ENCODE measurements at regions not wholly inside any gene's neighbourhood (a gene's known extent, or its start where the extent isn't known, plus 50 kb on each side); places are given as distances from the start of the nearest gene placed in this dataset.

DNA sequence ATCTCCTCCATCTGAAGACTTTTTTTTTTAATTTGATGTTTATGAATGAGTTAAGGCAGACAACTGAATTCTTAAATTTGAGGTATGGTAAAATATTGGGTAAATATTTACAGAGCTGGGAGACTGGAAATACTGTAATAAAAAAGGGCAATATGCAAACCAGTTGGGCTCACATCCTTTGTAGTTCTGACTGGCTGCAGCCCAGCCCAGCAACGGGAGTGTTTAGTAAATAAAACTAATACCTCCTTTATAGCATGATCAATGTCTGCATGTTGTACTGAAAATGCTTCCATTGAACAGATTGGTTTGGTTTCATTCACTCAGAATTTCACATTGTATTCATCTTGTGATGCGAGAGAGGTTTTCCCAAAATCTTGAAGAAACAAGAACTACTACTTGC lies 365.0 kb downstream of the DMRT2 start:
- no peaks in the 10 kb centered on the region for H3K36me3 Mint-ChIP-seq
- DNase-seq: no peak
- no peak overlapping the region for H3K4me3 Mint-ChIP-seq
- H3K4me1 Mint-ChIP-seq: no peaks in the 10 kb centered on the region
- no peaks in the 10 kb centered on the region for H3K9me3 Mint-ChIP-seq
- H3K27ac Mint-ChIP-seq: no peak overlapping the region
- ATAC-seq (replicated peaks): no peak
- H3K27me3 Mint-ChIP-seq: peaks cover 0 to 3% of the 10 kb centered on the region in 2 donors

DNA sequence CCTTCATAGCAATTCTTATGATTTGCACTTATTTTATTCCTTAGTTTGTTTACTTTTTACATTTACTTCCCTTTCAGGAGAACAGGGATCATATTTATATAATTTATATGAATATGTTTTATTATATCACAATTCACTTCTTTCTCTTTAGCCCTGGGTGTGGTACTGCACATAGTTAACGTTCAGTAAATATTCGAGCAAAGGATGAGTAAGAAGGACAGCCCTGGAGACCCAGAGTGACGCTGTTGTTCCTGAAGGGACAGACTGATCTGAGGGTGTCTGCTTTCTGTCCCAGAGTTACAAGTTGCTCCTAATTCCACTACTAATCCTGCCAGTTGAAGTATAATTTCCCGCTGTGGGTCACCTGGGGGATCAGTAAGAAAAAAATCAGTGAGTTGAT lies 366.1 kb downstream of the DMRT2 start:
- H3K36me3 Mint-ChIP-seq: no peaks in the 10 kb centered on the region
- ATAC-seq (replicated peaks): no peak
- H3K9me3 Mint-ChIP-seq: no peaks in the 10 kb centered on the region
- H3K4me1 Mint-ChIP-seq: no peaks in the 10 kb centered on the region
- H3K27ac Mint-ChIP-seq: no peak overlapping the region
- DNase-seq: no peak
- H3K27me3 Mint-ChIP-seq: peaks cover 0 to 3% of the 10 kb centered on the region in 2 donors
- no peak overlapping the region for H3K4me3 Mint-ChIP-seq

DNA sequence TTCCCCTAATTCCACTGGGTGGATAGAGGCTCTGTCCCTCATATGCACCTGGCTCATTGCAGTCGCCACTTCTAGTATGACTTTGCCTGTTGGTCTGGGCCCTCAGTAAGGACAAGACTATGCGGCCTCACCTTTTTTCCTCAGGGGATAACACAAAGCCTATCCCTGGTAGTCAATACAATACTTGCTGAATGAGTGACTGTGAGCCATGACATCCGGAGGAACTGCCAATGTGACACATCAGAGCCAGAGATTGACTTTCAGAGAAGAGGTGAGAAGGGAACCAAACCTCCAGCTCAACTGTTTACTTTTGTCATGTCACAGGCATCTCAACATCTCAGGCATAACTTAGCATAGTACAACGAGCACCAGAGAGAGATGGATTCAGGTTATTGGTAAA lies 371.3 kb downstream of the DMRT2 start:
- peaks cover 4 to 8% of the 10 kb centered on the region in 2 donors for H3K9me3 Mint-ChIP-seq
- H3K4me3 Mint-ChIP-seq: no peak overlapping the region
- H3K27ac Mint-ChIP-seq: no peak overlapping the region
- H3K4me1 Mint-ChIP-seq: no peaks in the 10 kb centered on the region
- no peaks in the 10 kb centered on the region for H3K36me3 Mint-ChIP-seq
- ATAC-seq (replicated peaks): no peak
- no peak for DNase-seq
- peaks cover 3 to 6% of the 10 kb centered on the region in 2 donors for H3K27me3 Mint-ChIP-seq

DNA sequence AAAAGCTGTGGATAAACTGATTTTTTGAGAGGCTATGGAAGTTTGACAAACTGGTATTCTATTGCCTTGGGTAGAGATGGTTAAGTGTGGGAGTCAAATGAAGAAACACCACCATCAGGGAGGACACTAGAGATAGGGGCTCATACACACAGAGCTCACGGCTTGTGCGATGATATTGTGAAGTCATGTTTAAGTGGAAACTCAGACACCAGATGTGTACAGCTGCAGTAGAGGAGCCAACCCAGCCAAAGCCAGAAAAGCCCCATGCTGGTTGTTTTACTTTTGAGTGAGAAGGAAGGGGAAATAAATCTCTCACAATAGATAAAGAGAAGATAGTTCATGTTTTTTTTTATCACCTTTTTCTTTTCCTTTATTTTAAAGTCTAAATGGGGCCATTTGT lies 377.7 kb downstream of the DMRT2 start:
- ATAC-seq (replicated peaks) (no peak), DNase-seq (no peak)
- Mint-ChIP-seq H3K27me3 (peaks cover 0 to 11% of the 10 kb centered on the region in 2 donors), H3K4me1 (no peaks in the 10 kb centered on the region), H3K4me3 (no peak overlapping the region), H3K9me3 (peaks cover 4 to 5% of the 10 kb centered on the region in 2 donors), H3K27ac (no peak overlapping the region), H3K36me3 (no peaks in the 10 kb centered on the region)

DNA sequence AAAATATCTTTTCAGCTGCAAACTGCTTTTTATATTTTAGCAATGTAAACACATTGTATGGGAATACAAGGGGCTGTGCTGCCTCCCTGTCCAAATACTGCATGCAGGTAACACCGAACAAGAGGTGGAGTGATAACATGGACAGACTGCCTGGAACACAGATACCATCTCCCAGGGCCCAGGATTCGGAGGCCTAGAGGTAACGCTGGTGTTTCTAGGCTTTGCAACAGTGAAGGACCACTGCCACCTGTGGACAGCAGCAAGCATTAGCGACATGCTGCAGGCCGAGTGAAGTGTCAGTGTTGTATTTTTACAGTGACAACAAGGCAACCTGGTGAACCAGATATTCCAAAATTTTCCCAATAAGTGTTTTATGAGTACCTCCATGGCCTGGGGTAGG lies 379.1 kb downstream of the DMRT2 start:
- Mint-ChIP-seq H3K4me3 (no peak overlapping the region), H3K9me3 (peaks cover 0 to 2% of the 10 kb centered on the region in 2 donors), H3K36me3 (no peaks in the 10 kb centered on the region), H3K27ac (no peak overlapping the region), H3K4me1 (no peaks in the 10 kb centered on the region), H3K27me3 (peaks cover 0 to 5% of the 10 kb centered on the region in 2 donors)
- DNase-seq (no peak), ATAC-seq (replicated peaks) (no peak)

DNA sequence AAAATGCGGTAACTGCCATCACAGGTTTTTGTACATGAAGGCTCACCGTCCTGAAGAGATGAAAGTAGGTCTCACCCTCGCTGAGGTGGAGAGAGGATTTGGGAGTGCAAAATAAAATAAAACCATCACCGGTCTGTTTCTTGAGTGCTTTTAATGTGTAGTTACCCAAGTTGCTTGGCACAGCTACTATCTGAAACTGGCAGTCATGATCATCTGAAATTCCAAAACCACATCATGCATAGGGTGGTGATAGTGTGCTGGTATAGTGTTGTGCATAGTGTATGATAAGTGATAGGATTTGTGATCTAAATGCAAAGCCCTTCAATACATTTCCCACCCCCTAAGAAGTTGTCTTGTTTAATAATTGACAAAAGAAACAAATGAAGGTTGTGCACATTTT lies 381.3 kb downstream of the DMRT2 start:
- Mint-ChIP-seq H3K4me3 (no peak overlapping the region), H3K4me1 (no peaks in the 10 kb centered on the region), H3K36me3 (no peaks in the 10 kb centered on the region), H3K27ac (no peak overlapping the region), H3K27me3 (peaks cover 0 to 5% of the 10 kb centered on the region in 2 donors), H3K9me3 (no peaks in the 10 kb centered on the region)
- ATAC-seq (replicated peaks) (no peak), DNase-seq (no peak)

DNA sequence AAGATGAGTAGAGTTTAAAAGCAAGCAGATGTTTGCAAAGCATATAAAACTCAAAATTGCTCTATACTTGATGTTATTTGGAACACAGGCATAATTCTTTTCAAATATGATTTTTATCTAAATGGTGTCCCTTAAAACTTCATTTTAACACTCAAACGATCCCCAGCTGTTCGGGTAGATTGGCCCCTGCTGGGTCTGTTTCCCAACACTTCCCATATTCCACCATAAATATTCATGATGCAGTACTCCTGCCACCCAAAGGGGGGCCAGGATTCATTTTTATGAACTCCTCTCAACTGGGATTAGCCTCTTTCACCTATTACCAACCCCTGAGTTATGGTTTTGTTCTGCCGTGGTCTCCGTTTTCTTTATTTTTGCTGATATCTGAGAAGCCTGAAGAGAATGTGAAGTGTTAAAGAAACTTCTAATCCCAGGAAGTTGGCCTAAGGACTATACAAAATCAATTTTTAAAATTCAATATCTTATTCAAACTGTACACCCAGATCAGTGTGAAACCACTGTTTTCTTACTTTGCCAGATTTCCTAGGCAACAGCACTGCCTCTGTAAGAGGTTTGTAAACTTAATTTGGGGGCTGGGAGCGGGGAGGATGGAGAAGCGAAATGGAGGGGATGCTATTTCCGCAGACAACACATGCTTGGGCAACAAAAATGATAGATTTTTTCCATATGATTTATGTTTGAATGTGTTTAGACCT lies 384.1 kb downstream of the DMRT2 start:
- H3K4me1 Mint-ChIP-seq: no peaks in the 10 kb centered on the region
- no peak overlapping the region for H3K4me3 Mint-ChIP-seq
- no peaks in the 10 kb centered on the region for H3K36me3 Mint-ChIP-seq
- peaks cover 4 to 5% of the 10 kb centered on the region in 2 donors for H3K27me3 Mint-ChIP-seq
- DNase-seq (no peak), ATAC-seq (replicated peaks) (no peak)
- H3K27ac Mint-ChIP-seq: no peak overlapping the region
- H3K9me3 Mint-ChIP-seq: no peaks in the 10 kb centered on the region

DNA sequence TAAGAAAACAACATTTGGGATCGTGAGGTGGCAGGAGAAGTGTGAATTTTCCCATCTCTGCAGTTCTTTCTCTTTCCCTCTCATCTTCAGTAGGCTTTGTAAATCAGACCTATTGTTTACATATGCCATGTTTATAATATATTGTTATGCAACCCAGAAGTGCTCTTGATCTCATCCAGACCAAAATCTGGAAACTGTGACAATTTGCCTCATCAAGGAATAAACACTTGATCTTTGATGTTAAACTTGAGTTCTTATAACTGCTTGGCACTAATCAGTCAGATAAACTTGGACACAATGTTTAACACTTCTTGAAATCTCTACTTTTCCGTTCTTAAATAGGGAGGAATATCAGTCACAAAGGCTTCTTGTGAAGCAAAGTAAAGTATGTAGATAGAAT lies 384.7 kb downstream of the DMRT2 start:
- H3K27ac Mint-ChIP-seq: no peak overlapping the region
- ATAC-seq (replicated peaks) (no peak), DNase-seq (no peak)
- no peaks in the 10 kb centered on the region for H3K9me3 Mint-ChIP-seq
- no peaks in the 10 kb centered on the region for H3K36me3 Mint-ChIP-seq
- no peaks in the 10 kb centered on the region for H3K4me1 Mint-ChIP-seq
- H3K4me3 Mint-ChIP-seq: no peak overlapping the region
- peaks cover 4 to 5% of the 10 kb centered on the region in 2 donors for H3K27me3 Mint-ChIP-seq

DNA sequence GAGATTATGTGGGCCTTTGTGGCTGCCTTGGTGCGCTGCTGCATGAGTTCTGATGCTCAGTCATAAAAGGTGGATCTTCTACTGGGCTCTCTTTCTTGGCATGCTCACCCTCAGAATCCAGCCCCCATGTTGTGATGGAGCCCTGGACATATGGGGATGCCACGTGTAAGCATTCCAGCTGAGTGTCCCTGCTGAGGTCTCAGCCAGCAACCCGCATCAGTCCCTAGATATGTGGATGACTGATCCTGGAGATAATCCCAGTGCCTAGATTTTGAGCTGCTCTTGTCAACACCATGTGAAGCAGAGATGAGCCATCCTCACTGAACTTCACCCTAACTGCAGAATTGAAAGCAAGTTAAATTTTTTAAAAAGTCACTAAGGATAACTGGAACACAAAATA lies 390.1 kb downstream of the DMRT2 start:
- Mint-ChIP-seq H3K36me3 (no peaks in the 10 kb centered on the region), H3K27me3 (peaks cover 0 to 4% of the 10 kb centered on the region in 2 donors), H3K4me1 (no peaks in the 10 kb centered on the region), H3K27ac (no peak overlapping the region), H3K4me3 (no peak overlapping the region), H3K9me3 (peaks cover 0 to 8% of the 10 kb centered on the region in 2 donors)
- ATAC-seq (replicated peaks) (no peak), DNase-seq (no peak)

DNA sequence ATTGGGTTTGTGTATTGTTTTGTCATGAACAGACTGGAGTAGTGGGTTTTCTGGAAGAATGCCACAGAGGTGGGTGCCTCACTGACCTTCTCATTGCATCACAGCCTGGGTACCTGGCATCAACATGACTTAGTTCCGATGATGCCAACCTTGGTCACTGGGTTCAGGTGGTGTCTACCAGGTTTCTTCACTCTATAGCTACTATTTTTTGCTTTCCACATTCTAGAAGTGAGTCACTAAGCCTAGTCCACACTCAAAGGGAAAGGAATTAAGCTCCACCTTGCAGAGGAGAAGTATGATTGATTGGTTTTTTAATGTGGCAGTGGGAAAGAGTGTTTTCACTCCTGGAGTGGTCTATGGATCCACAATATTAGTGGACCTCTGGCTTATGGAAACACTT lies 391.9 kb downstream of the DMRT2 start:
- no peaks in the 10 kb centered on the region for H3K36me3 Mint-ChIP-seq
- peaks cover 0 to 8% of the 10 kb centered on the region in 2 donors for H3K9me3 Mint-ChIP-seq
- H3K4me3 Mint-ChIP-seq: no peak overlapping the region
- ATAC-seq (replicated peaks): no peak
- H3K27me3 Mint-ChIP-seq: peaks cover 0 to 4% of the 10 kb centered on the region in 2 donors
- H3K27ac Mint-ChIP-seq: no peak overlapping the region
- H3K4me1 Mint-ChIP-seq: no peaks in the 10 kb centered on the region
- DNase-seq: no peak

DNA sequence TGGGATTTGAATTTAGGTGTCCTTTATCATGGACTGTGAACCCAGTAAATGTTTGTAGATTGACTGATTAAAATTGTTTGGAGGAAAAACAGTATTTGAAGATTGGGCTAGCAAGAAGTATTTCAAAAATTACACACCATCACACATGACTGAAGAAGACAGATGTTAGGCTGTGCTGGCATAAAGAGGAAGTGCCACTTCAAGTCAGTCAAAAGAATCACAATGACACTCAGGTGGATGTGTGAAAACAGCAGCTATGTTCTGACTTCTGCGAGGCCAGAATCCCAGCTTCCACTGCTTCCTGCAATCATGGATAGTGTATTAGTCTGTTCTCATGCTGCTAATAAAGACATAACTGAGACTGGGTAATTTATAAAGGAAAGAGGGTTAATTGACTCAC lies 393.3 kb downstream of the DMRT2 start:
- no peak for DNase-seq
- Mint-ChIP-seq H3K4me1 (no peaks in the 10 kb centered on the region), H3K27ac (no peak overlapping the region), H3K4me3 (no peak overlapping the region), H3K27me3 (peaks cover 0 to 4% of the 10 kb centered on the region in 2 donors), H3K36me3 (no peaks in the 10 kb centered on the region), H3K9me3 (peaks cover 0 to 8% of the 10 kb centered on the region in 2 donors)
- ATAC-seq (replicated peaks): no peak

DNA sequence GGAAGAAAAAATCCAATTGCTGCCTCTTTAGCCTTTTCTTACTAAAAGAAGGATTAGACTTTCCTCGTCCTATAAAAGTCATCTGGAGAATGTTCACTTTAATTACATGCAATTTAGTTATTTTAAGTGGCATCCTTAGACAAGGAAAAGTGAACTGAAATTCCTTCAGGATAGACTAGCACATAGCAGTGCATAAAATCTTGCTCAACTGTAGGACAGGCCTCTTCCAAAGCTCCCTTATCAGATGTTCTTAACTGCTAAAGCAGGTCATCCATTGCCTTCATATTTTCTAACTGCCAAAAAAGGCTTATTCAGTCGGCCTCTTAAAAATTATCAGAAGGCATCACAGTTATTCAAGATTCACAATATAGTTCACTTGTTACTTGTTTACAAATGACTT lies 396.5 kb downstream of the DMRT2 start:
- no peak for DNase-seq
- ATAC-seq (replicated peaks): no peak
- no peak overlapping the region for H3K4me3 Mint-ChIP-seq
- H3K4me1 Mint-ChIP-seq: no peaks in the 10 kb centered on the region
- no peak overlapping the region for H3K27ac Mint-ChIP-seq
- H3K9me3 Mint-ChIP-seq: peaks cover 1 to 8% of the 10 kb centered on the region in 2 donors
- no peaks in the 10 kb centered on the region for H3K36me3 Mint-ChIP-seq
- H3K27me3 Mint-ChIP-seq: no peaks in the 10 kb centered on the region

DNA sequence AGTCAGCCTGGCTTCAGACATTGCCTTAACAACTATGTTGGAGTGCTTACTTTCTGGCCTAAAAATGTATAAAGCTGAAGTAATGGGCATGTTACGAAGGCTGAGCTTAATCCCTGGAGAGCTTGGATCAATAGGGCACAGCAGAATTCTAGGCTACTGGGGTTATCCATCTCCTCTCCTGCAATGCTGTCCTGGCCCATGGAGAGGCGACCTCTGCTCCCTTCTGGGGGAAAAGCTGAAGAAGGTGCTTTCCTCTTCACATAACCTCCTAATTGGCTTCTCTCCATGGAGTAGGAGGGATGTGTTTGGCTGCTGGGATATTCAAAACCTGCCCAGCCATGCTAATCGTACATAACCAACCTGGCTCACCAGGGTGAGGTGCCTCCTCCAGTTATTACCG lies 403.5 kb downstream of the DMRT2 start:
- no peaks in the 10 kb centered on the region for H3K4me1 Mint-ChIP-seq
- ATAC-seq (replicated peaks) (no peak), DNase-seq (no peak)
- no peaks in the 10 kb centered on the region for H3K36me3 Mint-ChIP-seq
- H3K27ac Mint-ChIP-seq: no peak overlapping the region
- H3K9me3 Mint-ChIP-seq: peaks cover 0 to 1% of the 10 kb centered on the region in 2 donors
- no peak overlapping the region for H3K4me3 Mint-ChIP-seq
- no peaks in the 10 kb centered on the region for H3K27me3 Mint-ChIP-seq

DNA sequence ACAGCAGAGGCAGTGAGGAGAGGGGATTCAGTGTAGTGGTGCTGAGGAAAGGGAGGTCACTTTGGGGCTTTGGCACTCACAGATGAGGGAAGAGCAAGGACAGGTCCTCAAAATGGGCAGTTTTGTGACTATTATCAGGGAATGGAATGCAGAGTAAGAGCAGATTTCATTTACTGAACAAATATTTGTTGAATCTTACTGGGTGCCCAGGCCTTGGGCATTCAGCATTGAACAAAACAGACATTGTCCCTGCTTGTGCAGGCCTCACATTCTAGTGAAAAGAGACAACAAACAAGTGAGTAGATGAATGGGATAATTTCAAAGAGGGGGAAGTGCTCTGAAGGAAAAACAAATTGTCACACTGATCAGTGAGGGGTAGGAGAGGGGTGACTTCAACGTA lies 404.1 kb downstream of the DMRT2 start:
- Mint-ChIP-seq H3K9me3 (peaks cover 0 to 1% of the 10 kb centered on the region in 2 donors), H3K36me3 (no peaks in the 10 kb centered on the region), H3K27me3 (no peaks in the 10 kb centered on the region), H3K4me1 (no peaks in the 10 kb centered on the region), H3K4me3 (no peak overlapping the region), H3K27ac (no peak overlapping the region)
- ATAC-seq (replicated peaks) (no peak), DNase-seq (no peak)

DNA sequence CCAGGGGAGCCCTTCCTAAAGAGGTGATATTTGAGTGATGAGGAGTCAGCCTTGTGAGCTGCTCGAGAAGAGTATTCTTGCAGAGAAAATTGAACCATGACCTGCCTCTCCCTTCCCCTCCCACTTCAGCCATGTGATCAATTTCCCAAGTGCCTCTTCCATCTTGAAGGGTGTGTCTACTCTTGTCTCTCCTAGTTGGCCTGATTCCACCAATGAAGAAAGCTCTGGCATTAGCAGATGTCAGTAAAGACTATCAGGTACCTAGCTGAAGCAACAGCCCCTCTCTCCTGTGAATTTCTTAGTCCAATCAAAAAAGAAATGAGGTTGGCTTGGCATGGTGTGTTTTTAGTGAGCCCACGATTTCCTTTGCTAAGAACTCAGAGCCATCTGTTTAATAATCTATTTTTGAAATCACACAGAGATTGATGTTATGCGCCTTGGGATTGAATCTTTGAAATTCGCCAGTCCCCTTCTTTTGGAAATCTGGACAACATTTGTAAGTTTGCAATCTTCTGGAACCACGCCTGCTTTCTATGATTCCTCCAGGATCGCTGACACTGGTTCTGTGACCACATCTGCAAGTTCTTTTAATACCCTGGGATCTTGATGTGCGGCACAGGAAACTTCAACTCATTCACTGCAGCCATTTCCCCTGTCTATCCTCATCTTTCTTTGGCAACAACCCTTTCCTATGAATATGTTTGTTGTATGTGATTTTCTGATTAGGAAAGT lies 404.6 kb downstream of the DMRT2 start:
- Mint-ChIP-seq H3K36me3 (no peaks in the 10 kb centered on the region), H3K9me3 (no peaks in the 10 kb centered on the region), H3K27ac (no peak overlapping the region), H3K4me1 (no peaks in the 10 kb centered on the region), H3K27me3 (no peaks in the 10 kb centered on the region), H3K4me3 (no peak overlapping the region)
- ATAC-seq (replicated peaks) (no peak), DNase-seq (no peak)
